Pulmonary artery endothelial cell (primary cell): ENCODE measurements at regions not wholly inside any gene's neighbourhood (a gene's known extent, or its start where the extent isn't known, plus 50 kb on each side); places are given as distances from the start of the nearest gene placed in this dataset.

ENCODE experiments used
- DNase-seq: peaks from one replicate; pipeline ENCODE4 v3.0.0-alpha.2; 2011; ENCODE audit warnings: low read depth, low spot score

DNA sequence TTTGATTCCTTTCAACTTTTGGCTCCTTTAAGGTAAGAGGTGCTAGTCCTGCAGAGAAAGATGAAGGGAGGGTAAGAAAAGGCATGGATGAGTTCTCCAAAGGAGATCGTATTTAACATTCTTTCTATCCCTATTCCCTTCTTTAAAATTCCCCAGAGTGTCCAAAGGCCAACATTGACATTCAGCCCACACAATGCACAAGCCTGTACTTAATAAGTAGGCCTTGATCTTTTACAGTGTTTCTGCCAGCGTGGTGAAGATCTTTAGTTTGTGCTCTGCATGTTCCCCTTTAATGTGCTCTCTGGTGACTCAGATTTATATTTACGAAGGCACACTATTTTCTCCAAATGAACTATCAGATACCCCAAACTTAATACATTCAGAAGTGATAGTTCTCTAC lies 582.5 kb upstream of the RGS18 start:
- no peak for DNase-seq

DNA sequence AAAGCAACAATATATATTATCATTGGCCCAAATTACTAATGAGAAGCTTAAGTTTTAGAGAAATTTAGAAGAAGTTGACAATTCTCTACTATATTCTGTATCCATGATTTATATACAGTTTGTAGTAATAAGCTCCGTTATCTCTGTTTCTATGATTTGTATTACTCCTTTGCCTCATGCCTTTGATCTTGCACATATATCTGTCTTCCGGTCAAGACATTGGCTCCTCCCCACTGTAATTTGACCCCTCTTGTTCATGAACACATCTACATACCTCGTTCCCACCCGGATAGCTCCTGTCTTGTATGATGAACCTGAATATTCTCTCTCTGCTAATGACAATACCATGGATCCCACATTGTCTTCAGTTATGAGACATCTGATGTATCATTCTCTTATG lies 581.0 kb upstream of the RGS18 start:
- DNase-seq: no peak

DNA sequence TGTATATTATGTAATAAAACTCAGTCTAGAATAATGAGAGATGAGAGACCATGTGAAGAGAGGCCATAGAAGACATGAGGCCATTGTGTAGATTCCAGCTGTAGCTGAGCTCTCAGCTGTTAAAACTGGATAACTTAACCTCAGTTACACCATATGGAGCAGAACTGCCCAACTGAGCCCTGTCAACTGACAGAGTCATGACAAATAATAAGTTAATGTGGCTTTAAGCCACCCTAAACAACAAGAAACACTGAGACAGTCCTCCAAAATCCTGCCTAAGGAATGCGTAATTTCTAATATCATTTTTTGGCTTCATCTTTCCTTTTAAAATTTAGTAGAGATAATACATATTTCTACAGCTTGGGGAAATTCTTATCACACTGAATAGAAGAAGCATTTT lies 580.0 kb upstream of the RGS18 start:
- no peak for DNase-seq

DNA sequence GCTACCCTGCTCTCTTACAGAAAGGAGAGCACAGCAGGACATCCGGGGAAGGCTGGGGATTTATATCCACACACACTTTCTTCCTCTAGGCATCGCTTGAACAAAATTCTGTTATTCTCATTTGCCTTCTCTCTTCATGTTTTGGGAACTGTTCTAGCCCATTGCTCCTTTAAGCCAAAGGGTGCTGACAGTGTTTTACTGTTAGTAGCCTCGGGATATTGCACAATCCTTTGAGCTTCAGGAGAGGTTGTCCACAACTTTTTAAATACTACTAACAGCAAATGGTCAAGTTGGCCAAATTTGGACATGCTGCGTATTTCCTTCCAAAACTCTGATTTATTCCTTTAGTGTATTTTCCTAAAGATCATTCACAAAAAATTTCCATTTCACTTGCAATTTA lies 579.2 kb upstream of the RGS18 start:
- DNase-seq: no peak

DNA sequence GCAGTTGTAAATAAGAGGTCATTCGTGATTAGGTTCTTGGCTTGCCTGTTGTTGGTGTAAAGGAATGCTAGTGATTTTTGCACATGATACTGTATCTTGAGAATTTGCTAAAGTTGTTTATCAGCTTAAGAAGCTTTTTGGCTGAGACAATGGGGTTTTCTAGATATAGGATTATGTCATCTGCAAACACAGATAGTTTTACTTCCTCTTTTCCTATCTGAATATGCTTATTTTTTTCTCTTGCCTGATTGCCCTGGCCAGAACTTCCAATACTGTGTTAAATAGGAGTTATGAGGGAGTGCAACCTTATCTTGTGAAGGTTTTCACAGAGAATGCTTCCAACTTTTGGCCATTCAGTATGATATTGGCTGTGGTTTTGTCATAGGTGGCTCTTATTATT lies 576.1 kb upstream of the RGS18 start:
- no peak for DNase-seq

DNA sequence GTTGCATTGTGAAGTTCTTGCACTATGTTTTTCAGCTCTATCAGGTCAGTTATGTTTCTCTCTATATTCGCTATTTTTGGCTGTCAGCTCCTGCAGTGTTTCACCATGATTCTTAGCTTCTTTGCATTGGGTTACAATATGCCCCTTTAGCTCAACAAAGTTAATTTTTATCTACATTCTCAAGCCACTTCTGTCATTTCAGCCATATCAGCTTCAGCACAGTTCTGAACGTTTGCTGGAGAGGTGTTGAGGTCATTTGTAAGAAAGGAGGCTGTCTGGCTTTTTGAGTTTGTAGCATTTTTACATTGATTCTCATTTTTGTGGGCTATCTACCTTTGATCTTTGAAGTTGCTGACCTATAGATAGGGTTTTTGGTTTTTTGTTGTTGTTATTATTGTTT lies 573.2 kb upstream of the RGS18 start:
- DNase-seq: no peak

DNA sequence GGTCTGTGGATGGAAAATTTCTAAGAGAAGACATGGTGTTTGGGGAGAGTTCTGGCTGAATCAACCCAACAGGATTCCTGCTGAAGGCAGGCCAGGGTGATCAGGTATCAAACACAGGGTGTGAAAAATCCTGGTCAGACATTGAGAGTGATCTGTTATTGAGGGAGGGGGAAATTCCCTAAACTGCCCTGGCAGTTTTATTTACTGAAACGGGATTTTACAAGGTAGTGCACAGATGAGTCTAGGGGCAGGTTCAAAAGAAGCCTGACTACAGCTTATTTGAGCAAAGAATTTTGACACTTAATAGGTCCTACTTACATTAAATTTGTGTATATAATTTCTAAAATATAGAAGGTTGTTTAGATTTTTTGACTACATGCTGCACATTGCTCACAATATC lies 569.4 kb upstream of the RGS18 start:
- no peak for DNase-seq

DNA sequence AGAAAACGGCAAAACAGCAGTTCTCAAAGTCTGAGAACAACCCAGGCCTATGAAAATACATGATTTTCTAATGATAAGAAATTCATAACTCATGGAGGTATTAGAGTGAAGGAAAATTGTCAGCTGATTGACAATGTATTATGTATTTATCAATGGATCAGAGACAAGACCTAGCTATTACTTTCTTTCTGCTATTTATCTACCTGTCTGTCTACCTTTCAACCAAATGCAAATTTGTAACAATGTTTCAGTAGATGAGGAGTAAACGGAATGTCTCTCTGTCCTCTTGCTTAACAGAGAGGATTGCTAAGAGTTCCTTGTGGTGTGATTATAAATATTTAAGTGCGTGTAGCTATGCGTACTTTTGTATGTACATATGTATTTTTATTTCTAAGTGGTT lies 568.7 kb upstream of the RGS18 start:
- DNase-seq: no peak

DNA sequence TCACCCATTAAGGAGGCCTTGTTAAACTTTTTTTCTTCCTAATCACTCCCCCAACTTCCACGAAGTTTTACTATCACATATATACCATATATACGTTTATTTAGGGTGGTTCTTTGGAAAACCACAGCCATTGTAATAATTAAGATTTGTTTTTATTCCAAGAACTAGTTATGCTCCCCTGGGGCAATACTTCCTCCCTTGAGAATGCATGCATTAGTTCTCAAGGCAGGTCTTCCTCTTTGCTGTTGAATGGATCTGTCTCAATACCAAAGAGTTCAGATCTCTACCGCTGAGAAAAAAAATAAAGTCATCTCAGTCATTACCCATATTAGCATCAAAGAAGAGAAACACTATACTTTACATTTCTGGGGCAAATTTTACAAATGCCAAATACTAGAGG lies 567.7 kb upstream of the RGS18 start:
- no peak for DNase-seq

DNA sequence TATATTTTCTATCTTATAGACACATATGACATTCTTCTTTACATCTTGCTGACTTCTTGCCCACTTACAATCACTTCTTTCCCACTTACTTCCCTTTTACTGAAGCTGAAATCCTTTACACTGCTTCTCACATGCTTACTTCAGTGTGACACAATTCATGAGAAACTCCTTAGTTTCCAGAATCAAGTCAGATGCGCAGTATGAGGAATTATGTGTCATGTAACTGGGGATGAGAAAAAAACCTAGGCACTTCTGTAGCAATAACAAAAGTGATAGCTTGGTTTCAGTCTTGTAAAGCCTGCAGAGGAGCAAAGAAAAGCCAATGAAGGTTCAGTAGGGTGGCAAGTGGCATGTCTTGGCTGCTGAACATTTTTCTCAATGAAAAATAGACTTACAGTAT lies 566.2 kb upstream of the RGS18 start:
- no peak for DNase-seq

DNA sequence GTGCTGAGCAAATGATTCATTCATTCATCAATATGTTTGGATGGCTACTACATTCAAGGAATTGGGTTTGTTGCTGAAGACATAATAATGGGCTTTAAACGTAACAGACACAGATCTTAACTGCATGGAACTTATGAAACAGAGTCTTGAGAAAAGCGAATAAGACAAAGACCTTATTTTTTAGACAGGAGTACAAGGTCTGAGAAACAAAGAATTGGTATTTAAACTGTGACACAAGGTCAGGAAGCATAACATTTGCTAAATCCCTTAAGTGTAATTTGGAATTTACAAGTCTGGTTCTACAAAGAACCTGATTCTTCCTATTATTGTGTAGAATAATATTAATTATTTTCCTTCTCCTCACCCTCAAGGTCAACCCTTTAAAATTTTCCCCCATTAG lies 565.4 kb upstream of the RGS18 start:
- no peak for DNase-seq

DNA sequence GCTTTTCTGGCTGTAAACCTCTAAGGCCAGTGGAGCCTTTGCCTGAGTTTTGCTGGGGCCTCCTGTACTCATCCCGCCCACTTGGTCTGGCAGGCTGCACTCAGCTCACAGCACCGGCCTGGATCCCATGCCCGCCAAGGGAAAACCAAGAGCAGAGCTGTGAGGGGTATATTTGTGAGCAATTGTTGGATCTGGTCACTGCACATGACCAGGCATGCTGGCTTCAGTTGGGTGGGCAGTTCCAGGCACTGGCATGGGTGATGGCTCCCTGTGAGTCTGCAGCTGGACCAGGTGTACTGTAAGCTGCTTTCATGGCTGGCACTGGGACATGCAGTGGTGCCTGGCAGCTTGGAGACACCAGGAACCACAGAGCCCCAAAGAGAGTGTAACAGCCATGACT lies 563.1 kb upstream of the RGS18 start:
- no peak for DNase-seq

DNA sequence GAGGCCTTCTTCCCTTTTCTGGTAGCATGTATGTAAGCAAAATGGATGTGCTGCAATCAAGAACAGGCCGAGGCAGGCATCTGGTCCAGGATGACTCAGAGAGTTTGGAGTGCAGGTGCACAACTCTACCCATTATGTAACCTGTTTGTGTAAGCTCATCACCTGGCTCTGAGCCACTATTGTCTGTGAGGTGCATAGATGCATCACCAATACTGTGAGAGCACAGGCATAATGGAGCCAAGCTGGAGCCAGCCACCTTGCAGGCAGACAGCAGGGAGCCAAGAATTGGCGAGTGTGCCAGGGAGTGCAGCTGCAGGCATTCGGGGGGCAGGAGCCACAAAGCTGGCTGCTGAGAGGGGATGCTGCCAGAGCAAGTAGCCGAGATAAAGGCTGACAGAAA lies 549.9 kb upstream of the RGS18 start:
- no peak for DNase-seq

DNA sequence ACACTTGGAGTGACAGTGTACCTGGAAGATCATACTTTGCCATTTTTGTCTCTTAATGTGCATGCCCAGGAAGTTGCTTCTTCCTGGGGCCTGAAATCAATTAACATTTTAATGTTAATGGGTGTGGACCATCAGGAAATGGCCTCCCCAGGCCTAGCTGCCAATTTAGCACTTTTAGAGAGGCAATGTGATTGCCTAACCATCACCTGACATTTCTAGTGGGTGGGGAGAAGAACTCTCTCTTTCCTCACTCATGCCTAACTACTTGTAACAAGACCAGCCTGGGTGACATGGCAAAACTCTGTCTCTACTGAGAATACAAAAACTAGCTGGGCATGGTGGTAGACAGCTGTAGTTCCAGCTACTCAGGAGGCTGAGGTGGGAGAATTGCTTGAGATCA lies 549.0 kb upstream of the RGS18 start:
- no peak for DNase-seq

DNA sequence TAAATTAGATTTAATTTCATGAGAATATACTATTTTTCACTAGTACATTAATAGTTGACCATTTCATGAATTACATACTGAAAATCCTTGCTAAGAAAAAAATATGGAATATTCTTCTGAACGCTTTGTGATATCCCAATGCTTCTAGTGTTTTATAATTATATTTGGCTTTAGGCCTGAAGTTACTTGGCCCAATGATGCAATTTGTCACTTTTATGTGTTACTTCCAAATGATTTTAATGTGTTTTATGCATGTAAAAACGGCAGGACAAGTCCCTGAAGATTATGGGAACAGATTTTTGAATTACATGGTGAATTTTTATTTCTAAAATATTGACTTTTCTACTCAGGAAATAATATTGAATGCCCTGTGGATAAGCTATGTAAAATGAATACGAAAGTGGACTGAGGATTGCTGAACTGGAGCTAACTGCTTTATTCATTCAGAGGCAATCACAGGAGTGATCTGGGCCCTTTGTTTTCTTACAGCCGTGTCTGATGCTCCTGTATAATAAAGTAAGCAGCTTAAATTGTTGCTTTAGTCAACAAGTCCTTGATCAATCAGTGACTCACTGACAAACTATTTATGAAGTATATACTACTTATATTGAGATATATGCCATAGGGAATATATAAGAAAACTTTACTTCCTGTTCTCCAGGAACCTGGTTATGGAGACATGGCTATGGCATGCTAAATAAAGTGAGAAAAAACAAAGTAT lies 543.0 kb upstream of the RGS18 start:
- no peak for DNase-seq

DNA sequence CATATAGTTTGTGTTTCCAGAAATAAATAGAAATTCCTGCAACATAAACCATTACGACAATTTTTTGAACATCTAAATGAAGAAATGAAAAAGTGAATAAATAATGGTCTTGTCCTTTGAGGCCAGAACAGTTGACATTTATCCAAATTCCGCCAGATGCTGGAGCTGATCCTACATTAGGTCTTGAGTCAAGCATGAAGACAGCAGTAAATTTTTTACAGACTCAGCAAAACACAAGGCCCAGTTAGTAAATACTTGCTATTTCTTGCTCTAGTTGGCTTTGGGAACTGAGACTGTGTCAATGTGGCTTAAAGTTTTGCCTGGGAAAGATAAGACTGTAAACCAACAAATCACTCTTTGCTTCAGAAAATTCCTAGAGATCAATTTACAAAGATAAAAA lies 540.1 kb upstream of the RGS18 start:
- DNase-seq: no peak

DNA sequence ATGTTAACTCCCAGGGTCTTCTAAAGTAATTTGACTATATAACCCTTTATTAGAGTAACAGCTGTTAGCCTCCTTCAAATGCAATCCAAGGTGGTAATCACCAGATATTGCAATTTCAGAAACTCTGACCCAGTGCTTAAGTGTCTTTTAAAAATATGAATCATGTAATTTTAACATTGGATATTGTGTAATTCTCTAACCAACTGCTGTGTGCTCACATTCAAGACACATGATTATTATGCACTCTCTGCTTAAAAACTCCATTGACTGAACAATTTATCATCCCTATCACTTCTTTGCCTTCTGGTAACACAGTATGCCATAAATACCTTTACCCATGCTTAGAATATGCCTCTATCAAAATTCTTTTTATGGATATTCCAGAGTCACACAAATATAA lies 537.4 kb upstream of the RGS18 start:
- no peak for DNase-seq

DNA sequence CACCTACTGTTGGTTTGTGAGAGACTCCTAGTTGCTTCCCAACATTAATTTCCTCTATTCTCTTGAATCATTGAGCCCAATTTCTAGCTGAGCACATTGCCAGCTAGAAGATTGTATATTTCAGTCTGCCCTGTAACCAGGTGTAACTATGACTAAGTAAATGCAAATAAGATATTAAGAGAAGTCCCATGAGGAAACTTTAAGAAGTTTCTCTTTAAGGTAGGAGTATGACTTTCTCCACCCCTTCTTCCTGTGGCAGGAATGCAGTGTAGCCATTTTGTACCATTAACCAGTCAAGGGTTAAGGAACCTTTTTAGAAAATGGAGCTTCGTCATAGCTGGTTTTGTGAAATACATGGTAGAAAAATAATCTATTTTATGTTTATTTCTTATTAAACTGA lies 534.2 kb upstream of the RGS18 start:
- no peak for DNase-seq

DNA sequence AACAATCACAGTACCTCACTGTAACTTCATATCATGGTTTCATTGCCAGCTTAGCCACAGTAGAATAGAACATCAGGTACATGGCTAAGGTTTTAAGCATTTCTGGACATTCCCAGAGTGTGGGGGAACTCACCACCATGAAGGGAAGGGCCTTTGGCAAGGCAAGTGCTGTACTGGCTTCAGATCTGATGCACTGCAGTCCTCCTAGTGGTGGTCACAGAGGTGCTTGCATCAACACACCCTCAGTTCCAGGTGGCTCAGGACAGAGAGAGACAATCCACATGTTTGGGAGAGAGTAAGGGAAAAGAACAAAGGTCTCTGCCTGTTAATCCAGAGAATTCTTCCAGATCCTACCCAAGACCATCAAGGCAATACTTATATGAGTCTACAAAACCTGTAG lies 528.4 kb upstream of the RGS18 start:
- DNase-seq: no peak

DNA sequence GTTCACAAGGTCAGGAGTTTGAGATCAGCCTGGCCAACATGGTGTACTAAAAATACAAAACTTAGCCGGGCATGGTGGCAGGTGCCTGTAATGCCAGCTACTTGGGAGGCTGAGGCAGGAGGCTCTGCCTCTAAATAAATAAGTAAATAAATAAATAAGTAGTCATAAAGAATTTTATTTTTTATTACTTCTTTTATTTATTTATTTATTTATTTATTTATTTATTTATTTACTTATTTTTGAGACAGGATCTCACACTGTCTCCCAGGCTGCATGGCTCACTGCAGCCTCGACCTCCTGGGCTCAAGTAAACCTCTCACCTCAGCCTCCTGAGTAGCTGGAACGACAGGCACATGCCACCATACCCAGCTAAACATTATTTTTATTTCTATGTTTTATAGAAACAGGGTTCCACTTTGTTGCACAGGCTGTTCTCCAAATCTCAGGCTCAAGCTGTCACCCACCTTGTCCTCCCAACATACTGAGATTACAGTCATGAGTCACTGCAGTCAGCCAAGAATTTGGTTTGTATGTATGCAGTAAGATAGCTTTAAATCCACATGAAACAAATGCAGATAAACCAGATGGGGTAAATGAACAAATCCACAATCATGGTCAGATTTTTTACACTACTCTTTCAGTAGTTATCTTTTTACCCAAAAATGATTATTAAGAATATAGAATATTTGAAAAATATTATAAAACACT lies 523.3 kb upstream of the RGS18 start:
- no peak for DNase-seq

DNA sequence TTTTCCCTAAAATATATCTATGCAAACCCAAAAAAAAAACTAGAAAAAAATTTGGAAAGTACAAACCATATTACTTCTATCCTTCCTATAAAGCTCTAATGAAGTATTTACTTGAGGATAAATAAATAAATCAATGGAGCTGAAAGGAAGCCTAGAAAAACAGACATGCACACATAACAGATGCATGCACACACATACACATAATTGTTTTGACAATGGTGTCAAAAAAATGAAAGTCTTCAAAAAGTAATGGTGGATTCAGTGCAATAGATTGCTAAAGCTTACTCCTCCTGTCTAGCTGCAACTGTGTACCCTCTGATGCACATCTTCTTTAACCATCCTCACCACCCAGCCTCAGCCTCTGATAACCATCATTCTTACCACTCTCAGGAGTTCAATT lies 521.9 kb upstream of the RGS18 start:
- DNase-seq: no peak

DNA sequence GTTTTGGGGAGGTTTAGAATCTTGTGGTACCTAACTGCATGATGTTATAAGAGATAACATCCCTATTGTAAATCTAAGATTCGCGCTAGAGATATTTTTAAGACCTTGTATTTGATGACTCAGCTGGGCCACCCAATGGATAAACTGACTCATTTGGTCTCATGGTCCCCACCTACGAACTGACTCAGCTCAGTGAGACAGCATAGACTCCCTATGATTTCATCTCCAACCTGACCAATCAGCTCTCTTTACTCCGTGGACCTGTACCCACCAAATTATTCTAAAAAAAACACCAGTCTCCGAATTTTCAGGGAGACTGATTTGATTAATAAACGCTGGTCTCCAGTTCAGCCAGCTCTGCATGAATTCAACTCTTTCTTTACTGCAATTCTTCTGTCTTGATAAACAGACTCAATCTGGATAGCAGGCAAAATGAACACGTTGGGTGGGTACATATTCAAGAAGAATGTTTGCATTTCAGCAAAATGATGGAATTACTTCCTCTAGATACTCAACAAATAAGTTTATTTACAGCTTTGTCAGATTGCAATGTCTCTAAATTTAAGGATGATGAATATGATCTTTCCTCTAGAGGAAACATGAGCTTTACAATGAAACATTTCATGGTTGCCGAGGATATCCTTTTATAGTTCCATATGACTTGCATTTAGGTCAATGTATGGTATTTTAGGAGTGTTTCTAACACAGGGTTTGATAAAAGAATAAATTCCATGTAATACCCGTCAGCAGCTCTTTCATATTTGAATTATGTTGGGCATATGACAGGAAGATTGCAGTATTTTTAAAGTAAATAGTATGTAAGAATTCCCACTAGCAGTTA lies 516.6 kb upstream of the RGS18 start:
- DNase-seq: no peak

DNA sequence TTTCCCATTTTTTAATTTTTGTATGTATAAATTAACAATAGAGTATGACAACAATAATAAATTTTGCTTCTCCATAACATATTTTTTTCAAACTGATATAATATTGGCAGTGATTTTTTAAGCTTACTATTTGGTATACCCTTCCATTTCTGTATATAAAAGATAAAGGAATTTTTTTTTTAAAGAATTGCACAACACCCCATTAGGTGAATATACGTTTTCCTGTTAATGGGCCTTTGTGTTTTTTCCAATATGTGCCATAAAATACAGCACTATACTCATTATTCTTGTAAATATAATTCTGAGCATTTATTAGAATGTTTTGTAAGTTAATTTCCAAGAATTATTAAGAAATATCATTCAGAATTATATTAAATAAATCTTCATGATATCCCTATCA lies 515.2 kb upstream of the RGS18 start:
- no peak for DNase-seq
